K562 (cell line): ENCODE measurements at regions not wholly inside any gene's neighbourhood (a gene's known extent, or its start where the extent isn't known, plus 50 kb on each side); places are given as distances from the start of the nearest gene placed in this dataset.
A peak's percentile ranks its signal among the peaks of the same experiment; 100 is the strongest.

Experiments used
- ESRRA ChIP-seq: fragments of 450-650 bp; IDR thresholded peaks from 2 replicates; pipeline ENCODE4 v1.6.1; 2014; ENCODE audit warnings: low read depth, mild to moderate bottlenecking, moderate library complexity, borderline replicate concordance
- MEIS2 ChIP-seq: fragments of 450-650 bp; IDR thresholded peaks from 2 replicates; pipeline ENCODE4 v1.6.1; 2014; ENCODE audit warnings: mild to moderate bottlenecking; ENCODE audit not compliant: partially characterized antibody
- NRF1 ChIP-seq, 2 experiments: fragments of 450-650 bp; IDR thresholded peaks in 1 of 2; conservative IDR thresholded peaks in 1 of 2; 2 replicates each; pipeline ENCODE4 v1.6.1; 2014; ENCODE audit warnings: mild to moderate bottlenecking in 2 of 2
- PBX2 ChIP-seq, 2 experiments: IDR thresholded peaks in 1 of 2; conservative IDR thresholded peaks in 1 of 2; 2 replicates each; pipeline ENCODE4 v1.6.1; 2016; ENCODE audit warnings: low read depth in 2 of 2, mild to moderate bottlenecking in 1 of 2, missing compliant biosample characterization in 1 of 2, missing genetic modification characterization in 1 of 2, moderate library complexity in 1 of 2
- PPARD ChIP-seq: fragments of 250-450 bp; sonication (Bioruptor Pico); IDR thresholded peaks from 2 replicates; pipeline ENCODE4 v1.8.0; 2022; ENCODE audit warnings: inconsistent platforms, mild to moderate bottlenecking, moderate library complexity
- RBM22 ChIP-seq: fragments of 200-400 bp; formaldehyde crosslinking; IDR thresholded peaks from 2 replicates; pipeline ENCODE4 v1.6.1; 2018; ENCODE audit warnings: low read length, low read depth; ENCODE audit not compliant: poor library complexity, severe bottlenecking
- ZNF583 ChIP-seq: fragments of 250-450 bp; sonication (Bioruptor Pico); IDR thresholded peaks from 2 replicates; pipeline ENCODE4 v1.4.0; 2020
- TF ChIP-seq, protein P1 (sequence below): fragments of 450-650 bp; IDR thresholded peaks from 2 replicates; pipeline ENCODE4 v1.6.1; 2016; ENCODE audit warnings: mild to moderate bottlenecking, moderate library complexity
- TF ChIP-seq, protein P2 (sequence below): fragments of 450-650 bp; IDR thresholded peaks from 2 replicates; pipeline ENCODE4 v1.7.1; 2018; ENCODE audit warnings: mild to moderate bottlenecking, low read depth; ENCODE audit not compliant: partially characterized antibody

GRCh38 chr18:2330764-2331163 lies 240.5 kb downstream of the METTL4 start (continued):
- TF ChIP-seq, protein P1, sequence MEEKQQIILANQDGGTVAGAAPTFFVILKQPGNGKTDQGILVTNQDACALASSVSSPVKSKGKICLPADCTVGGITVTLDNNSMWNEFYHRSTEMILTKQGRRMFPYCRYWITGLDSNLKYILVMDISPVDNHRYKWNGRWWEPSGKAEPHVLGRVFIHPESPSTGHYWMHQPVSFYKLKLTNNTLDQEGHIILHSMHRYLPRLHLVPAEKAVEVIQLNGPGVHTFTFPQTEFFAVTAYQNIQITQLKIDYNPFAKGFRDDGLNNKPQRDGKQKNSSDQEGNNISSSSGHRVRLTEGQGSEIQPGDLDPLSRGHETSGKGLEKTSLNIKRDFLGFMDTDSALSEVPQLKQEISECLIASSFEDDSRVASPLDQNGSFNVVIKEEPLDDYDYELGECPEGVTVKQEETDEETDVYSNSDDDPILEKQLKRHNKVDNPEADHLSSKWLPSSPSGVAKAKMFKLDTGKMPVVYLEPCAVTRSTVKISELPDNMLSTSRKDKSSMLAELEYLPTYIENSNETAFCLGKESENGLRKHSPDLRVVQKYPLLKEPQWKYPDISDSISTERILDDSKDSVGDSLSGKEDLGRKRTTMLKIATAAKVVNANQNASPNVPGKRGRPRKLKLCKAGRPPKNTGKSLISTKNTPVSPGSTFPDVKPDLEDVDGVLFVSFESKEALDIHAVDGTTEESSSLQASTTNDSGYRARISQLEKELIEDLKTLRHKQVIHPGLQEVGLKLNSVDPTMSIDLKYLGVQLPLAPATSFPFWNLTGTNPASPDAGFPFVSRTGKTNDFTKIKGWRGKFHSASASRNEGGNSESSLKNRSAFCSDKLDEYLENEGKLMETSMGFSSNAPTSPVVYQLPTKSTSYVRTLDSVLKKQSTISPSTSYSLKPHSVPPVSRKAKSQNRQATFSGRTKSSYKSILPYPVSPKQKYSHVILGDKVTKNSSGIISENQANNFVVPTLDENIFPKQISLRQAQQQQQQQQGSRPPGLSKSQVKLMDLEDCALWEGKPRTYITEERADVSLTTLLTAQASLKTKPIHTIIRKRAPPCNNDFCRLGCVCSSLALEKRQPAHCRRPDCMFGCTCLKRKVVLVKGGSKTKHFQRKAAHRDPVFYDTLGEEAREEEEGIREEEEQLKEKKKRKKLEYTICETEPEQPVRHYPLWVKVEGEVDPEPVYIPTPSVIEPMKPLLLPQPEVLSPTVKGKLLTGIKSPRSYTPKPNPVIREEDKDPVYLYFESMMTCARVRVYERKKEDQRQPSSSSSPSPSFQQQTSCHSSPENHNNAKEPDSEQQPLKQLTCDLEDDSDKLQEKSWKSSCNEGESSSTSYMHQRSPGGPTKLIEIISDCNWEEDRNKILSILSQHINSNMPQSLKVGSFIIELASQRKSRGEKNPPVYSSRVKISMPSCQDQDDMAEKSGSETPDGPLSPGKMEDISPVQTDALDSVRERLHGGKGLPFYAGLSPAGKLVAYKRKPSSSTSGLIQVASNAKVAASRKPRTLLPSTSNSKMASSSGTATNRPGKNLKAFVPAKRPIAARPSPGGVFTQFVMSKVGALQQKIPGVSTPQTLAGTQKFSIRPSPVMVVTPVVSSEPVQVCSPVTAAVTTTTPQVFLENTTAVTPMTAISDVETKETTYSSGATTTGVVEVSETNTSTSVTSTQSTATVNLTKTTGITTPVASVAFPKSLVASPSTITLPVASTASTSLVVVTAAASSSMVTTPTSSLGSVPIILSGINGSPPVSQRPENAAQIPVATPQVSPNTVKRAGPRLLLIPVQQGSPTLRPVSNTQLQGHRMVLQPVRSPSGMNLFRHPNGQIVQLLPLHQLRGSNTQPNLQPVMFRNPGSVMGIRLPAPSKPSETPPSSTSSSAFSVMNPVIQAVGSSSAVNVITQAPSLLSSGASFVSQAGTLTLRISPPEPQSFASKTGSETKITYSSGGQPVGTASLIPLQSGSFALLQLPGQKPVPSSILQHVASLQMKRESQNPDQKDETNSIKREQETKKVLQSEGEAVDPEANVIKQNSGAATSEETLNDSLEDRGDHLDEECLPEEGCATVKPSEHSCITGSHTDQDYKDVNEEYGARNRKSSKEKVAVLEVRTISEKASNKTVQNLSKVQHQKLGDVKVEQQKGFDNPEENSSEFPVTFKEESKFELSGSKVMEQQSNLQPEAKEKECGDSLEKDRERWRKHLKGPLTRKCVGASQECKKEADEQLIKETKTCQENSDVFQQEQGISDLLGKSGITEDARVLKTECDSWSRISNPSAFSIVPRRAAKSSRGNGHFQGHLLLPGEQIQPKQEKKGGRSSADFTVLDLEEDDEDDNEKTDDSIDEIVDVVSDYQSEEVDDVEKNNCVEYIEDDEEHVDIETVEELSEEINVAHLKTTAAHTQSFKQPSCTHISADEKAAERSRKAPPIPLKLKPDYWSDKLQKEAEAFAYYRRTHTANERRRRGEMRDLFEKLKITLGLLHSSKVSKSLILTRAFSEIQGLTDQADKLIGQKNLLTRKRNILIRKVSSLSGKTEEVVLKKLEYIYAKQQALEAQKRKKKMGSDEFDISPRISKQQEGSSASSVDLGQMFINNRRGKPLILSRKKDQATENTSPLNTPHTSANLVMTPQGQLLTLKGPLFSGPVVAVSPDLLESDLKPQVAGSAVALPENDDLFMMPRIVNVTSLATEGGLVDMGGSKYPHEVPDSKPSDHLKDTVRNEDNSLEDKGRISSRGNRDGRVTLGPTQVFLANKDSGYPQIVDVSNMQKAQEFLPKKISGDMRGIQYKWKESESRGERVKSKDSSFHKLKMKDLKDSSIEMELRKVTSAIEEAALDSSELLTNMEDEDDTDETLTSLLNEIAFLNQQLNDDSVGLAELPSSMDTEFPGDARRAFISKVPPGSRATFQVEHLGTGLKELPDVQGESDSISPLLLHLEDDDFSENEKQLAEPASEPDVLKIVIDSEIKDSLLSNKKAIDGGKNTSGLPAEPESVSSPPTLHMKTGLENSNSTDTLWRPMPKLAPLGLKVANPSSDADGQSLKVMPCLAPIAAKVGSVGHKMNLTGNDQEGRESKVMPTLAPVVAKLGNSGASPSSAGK, result no peak
- no peak for TF ChIP-seq PBX2 (CRISPR knock-in tag; IDR thresholded peaks at IDR 0.05; ENCODE audit: low read depth)
- peak; percentile 85 for TF ChIP-seq PBX2 (tag; conservative IDR thresholded peaks at IDR 0.05; ENCODE audit: low read depth)
- TF ChIP-seq, protein P2, sequence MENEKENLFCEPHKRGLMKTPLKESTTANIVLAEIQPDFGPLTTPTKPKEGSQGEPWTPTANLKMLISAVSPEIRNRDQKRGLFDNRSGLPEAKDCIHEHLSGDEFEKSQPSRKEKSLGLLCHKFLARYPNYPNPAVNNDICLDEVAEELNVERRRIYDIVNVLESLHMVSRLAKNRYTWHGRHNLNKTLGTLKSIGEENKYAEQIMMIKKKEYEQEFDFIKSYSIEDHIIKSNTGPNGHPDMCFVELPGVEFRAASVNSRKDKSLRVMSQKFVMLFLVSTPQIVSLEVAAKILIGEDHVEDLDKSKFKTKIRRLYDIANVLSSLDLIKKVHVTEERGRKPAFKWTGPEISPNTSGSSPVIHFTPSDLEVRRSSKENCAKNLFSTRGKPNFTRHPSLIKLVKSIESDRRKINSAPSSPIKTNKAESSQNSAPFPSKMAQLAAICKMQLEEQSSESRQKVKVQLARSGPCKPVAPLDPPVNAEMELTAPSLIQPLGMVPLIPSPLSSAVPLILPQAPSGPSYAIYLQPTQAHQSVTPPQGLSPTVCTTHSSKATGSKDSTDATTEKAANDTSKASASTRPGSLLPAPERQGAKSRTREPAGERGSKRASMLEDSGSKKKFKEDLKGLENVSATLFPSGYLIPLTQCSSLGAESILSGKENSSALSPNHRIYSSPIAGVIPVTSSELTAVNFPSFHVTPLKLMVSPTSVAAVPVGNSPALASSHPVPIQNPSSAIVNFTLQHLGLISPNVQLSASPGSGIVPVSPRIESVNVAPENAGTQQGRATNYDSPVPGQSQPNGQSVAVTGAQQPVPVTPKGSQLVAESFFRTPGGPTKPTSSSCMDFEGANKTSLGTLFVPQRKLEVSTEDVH, result no peak
- TF ChIP-seq MEIS2, result peak; percentile 81
- no peak for TF ChIP-seq ZNF583 (CRISPR knock-in tag)
- no peak for TF ChIP-seq RBM22
- no peak for TF ChIP-seq ESRRA
- TF ChIP-seq PPARD (CRISPR knock-in tag), result no peak
- no peak for TF ChIP-seq NRF1 (conservative IDR thresholded peaks at IDR 0.05 in 1 of 2, IDR thresholded peaks at IDR 0.05 in 1 of 2)
